DMS114 treated with DMSO at 0.1 percent for 48 hours (cell line): ENCODE measurements at regions not wholly inside any gene's neighbourhood (a gene's known extent, or its start where the extent isn't known, plus 50 kb on each side); places are given as distances from the start of the nearest gene placed in this dataset.

ENCODE experiments used
- DNase-seq: peaks from one replicate; lab custom pipeline; 2025; ENCODE audit not compliant: unreplicated experiment; lab: John Stamatoyannopoulos, UW

DNA sequence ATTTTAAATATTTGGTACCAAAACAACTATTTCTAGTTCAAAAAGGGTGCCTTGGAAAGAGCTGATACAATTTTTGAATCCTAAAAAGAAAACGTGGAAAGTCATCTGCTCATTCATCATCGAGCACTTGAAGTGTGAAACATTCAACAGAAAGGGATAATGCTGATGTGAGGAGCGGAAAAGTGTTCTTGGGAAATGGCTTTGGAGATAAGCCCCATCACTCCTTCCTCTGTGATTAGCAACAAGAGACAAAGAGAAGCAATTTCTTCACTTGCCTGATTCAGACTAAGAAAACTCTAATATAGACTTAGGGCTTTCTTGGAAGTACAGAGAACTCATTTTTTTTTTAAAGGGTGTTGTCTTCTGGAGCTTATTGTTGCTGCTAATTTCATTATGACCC is 74.9 kb downstream of the C9orf152 start:
- no peak for DNase-seq

DNA sequence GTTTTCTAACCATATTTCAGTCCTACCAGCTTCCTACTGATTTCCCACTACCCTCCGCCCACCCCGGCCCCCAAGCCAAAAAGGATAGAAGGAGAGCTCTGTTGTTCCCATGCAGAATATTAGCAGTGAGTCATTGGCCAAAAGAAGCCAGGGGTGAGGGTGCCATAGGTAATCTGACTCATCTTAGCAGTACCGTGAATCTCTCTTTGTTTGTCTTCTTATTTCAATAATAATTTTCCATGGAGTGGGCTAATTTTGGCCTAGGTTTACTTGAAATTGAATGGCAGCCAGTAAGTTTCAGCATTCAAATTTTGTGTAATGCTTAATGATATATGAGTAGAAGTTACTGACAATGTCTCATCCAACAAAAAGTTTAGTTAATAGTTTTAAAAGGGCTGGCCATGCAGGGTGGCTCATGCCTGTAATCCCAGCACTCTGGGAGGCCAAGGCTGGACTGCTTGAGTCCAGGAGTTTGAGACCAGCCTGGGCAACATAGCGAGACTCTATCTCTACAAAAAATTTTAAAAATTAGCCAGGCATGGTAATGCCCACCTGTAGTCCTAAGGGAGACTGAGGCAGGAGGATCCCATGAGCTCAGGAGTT is 74.2 kb downstream of the C9orf152 start:
- no peak for DNase-seq

DNA sequence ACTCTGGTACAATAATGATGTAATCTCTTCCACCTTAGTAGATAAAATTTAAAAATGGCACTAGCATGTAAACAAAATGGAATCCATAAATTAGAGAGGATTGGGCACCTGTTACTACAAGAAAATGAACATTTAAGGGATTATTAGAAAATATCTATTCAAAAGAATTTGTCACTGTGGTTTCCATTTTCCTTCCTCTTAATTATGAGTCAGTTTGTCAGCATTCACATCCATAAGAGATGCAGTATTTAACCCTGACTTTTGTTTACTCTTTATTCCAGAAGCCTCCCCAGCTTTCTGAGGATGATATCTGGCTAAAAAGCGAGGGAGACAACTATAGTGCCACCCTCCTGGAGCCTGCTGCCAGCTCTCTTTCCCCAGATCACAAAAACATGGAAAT is 72.1 kb downstream of the C9orf152 start:
- DNase-seq = no peak

DNA sequence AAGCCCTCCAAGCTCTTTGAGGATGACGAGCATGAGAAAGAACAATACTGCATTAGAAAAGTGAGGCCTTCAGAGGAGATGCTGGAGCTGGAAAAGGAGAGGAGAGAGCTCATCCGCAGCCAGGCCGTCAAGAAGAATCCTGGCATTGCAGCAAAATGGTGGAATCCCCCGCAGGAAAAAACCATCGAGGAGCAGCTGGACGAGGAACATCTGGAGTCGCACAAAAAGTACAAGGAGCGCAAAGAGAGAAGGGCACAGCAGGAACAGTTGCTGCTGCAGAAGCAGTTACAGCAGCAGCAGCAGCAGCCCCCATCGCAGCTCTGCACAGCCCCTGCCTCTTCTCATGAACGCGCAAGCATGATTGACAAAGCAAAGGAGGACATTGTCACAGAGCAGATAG is 71.2 kb downstream of the C9orf152 start:
- DNase-seq = no peak

DNA sequence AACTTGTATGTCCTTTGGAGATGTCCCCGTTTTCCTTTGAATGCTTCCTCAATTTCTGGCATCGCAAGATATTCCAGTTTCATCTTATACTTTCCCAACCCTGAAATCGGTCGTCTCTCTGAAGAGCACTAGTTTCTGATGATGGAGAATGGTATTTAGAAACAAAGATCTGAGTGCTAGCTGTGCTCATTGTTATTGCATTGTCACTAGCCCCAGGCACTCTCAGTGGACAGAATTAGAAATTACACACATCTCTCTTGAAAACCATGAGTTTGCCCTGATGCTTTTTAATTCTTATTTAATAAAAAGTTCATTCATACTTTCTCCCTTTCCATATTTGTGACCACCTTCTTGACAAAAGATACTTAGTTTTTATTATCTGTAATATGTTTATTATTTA is 67.7 kb downstream of the C9orf152 start:
- DNase-seq = no peak

DNA sequence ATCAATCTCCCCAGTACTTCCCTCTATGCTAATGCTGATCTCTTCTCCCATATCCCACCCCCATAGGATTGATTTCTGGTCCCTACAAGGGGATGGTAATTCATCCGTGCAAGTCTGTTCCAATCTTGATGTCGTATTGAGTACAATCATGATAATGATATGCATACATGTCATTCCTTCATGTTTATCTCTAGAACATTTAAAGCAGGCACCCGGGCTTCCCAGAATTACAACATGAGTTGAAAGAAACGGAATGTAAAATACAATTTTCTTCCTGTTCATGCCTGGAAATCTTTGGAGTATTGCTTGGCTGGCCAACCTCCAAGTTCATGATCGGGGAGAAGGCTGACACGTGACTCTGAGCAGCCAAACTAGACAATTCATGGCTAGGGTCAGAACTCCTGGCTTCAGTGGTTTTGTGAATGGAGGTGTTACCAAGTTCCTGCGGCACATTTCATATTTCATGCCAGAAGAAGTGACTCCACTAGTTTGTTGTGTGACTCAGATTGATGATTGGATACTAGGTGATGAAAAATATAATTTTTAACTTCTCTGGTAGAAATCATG is 66.6 kb downstream of the C9orf152 start:
- DNase-seq = no peak

DNA sequence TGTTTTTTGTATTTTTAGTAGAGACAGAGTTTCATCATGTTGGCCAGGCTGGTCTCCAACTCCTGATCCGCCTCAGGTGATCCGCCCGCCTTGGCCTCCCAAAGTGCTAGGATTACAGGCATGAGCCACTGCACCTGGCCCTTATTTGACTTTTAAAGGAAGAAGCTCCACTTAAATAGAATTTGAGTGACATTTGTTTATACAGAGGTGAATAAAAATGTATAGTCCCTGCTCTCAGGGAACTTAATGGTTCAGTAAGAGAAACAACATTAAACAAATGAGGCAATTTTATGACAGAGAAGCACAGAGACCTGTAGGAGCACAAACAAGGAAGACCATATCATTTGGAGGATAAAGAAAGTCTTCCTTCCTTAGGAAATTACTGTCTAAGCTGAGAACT is 65.7 kb downstream of the C9orf152 start:
- no peak for DNase-seq

DNA sequence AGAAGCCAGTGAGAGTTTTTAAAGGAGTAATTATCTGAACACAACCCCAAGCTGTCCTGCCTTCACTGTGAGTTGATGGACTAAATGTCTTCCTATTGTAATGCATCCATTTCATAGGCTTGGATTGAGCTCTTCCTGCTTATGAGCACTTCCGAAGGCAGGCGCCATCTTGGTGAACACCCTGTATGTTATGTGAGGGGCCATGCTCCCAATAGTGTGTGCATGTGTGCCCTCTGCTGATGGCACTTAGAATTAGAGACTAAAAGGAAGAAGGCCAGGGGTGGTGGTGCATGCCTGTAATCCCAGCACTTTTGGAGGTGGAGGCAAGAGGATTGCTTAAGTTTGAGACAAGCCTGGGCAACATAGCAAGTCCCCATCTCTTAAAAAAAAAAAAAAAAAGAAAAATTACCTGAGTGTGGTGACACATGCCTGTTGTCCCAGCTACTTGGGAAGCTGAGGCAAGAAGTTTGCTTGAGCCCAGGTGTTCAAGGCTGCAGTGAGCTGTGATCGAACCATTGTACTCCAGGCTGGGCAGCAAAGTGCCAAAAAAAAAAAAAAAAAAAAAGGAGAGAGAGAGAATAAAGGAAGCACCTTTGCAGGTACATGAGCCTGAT is 65.0 kb downstream of the C9orf152 start:
- DNase-seq = no peak

DNA sequence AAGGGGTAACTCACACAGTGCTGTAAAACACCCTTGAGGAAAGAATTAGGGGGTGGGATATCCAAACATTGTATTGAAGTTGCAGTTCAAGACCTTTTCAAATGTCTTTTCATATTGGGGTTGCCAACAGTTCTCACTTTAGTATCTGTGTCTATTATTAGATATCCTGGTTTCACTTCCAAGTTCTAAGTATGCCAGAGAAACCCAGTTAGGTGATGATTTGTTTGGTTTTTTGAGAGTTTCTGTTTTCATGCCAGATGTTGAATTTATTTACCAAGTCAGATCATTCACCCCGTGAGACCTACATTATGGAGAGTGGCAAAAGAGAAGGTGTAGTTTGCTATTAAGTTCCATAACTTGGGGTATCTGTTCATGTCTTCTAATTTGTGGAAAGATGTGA is 64.5 kb downstream of the C9orf152 start:
- DNase-seq = no peak

DNA sequence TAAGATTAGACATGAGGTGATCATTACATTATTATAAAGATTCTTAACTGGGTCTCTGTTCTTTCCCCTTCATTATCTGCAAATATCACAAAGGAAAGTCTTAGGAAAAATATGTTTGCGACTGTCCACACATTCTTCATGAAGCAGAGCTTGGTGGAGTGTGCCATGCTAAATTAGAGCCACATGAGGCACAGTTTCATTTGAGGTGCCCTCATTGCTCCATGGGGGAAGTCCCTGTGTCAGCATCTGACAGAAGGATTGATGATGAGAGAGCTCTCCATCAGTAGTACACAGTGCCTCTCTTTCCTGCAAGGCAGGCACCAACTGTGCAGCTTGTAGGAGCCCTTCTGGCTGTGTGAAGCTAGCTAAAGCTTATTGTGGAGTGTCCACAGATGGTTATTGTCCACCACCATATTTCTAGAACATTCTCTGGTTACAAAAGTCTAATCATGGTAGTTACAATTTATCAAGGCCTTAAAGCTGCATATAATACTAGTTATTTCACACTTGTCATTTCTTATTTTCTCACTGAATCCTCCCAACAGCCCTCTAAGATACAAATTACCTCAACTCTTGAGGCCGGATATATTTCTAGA is 63.9 kb downstream of the C9orf152 start:
- DNase-seq = no peak

DNA sequence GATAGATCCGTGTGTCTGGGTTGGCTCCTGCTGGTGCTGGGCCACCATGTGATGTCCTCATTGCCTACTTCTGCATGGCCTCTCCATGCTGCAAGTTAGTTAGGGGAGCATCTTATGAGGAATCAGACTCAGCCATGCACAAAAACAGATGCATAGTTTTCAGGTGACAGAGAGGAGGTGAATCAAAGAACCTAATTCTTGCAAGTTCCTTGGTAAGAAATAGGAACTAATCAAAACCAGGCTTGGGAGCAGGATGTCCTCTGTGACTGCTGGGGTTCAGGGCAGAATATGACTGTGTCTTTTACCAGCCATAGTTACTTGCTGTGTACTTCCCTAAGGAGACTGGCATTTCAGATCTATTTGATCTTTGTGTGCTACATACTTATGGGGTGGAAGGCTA is 61.6 kb downstream of the C9orf152 start:
- DNase-seq = no peak

DNA sequence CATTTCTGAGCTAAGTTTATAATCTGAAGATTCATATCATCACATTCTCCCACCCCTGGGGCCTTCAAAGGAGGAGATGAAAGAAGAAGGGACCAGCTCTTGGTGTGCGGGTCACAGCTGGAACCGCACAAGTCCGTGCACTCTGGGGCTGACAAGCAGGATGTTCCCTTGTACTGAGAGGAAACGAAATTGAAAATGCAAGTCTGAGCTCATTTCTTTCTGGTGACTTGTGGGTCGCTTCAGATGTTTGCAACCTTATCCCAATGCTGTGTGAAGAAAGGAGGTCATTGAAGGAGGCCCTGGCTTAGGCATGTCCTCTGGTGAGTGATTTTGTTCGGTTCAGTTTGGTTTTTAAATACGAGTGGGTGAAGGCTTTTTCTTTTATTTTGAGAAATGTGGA is 59.6 kb downstream of the C9orf152 start:
- DNase-seq = no peak

DNA sequence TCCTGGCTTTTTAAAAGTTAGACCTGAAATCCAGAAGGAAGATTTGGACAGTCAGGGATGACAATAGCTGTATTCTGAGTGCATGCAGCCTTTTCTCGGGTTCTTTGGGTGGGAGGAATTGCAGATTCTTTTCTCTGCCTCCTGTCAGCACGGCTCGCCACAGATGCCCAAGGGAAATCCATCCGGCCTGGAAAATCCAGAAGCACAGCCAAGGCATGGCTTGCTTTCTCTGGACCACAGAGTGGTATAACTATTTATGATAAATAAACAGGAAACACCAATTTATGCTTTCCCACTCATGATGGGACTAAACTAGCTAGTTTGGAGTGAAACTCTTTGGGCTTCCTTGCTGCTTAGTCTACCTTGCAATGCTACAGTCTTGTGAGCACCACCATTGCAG is 59.1 kb downstream of the C9orf152 start:
- no peak for DNase-seq
